Stimulated activated naive B cell treated with anti-CD40 and anti-IgM and Interleukin-4, amounts not matched to agents 10 μg/mL and 1 μg/mL and 100 μg/mL, for 72 hours (primary cell): ENCODE measurements at regions not wholly inside any gene's neighbourhood (a gene's known extent, or its start where the extent isn't known, plus 50 kb on each side); places are given as distances from the start of the nearest gene placed in this dataset.

ENCODE experiments used
- ATAC-seq, 2 donors: fragments of 150-1000 bp; cut with Tn5 transposase; replicated peaks; 2 replicates each; pipeline ENCODE4 v1.10.0; 2021; ENCODE audit warnings: moderate library complexity in 1 of 2
- DNase-seq: peaks from one replicate; pipeline ENCODE4 v3.0.0; 2021
- H3K27ac Mint-ChIP-seq: one replicate; pipeline ENCODE4 v1.8.0; 2022; ENCODE audit warnings: mild to moderate bottlenecking, mixed read lengths
- H3K27me3 Mint-ChIP-seq, 2 donors: one replicate each; pipeline ENCODE4 v1.8.0; 2022; ENCODE audit warnings: mixed read lengths in 2 of 2
- H3K36me3 Mint-ChIP-seq, 2 donors: one replicate each; pipeline ENCODE4 v1.8.0; 2022; ENCODE audit warnings: mixed read lengths in 2 of 2, mild to moderate bottlenecking in 1 of 2
- H3K4me1 Mint-ChIP-seq, 2 donors: one replicate each; pipeline ENCODE4 v1.8.0; 2022; ENCODE audit warnings: mixed read lengths in 2 of 2, mild to moderate bottlenecking in 1 of 2
- H3K4me3 Mint-ChIP-seq, 2 donors: one replicate each; pipeline ENCODE4 v1.8.0; 2022; ENCODE audit warnings: mild to moderate bottlenecking in 2 of 2, mixed read lengths in 2 of 2, moderate library complexity in 1 of 2
- H3K9me3 Mint-ChIP-seq, 2 donors: one replicate each; pipeline ENCODE4 v1.8.0; 2022; ENCODE audit warnings: mixed read lengths in 2 of 2, mild to moderate bottlenecking in 1 of 2

DNA sequence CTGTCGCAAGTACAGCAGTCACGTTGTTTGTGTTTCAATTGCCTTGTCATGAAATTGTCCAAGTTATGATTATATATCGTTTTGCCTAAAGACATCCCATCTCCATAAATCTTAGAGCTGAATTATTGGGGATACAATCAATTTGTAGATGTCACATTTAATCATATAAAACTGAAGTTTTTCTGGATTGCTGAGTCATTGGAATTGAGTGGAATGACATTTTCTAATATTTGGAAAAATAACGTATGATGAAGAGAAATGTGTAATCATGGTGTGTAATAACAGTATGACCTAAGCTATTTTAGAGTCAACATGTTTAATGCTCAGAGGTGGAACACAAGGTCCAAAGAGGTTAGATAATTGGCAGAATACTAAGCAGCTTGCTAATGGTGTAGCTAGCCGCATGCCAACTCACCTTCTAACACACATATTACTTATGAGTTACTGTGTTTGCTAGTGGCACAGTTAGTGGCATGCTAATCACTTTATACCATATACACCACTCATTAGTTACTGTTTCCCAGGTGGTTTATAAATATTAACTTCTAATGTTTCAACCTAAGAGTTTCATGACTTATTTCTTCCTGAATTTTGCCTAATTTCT lies 473.1 kb upstream of the GRAMD2B start:
- no peak for ATAC-seq

DNA sequence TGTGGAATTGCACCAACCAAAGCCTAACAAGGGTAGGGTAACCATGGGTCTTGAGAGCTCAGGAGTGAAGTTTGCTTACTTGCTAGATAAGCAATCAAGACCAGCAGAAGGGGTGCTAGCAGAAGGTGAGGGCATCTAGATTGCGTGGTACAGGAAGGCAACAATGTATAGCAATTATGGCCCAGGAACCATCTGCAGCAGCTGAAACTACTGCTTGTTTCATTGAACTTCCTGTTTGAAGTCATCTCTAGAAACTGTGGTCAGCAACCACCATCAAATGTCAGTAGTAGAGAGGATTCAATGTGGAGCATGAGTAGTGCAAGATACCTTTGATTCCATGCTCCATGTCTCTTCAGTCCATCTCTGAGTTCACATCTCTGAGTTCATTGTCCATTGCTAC lies 462.1 kb upstream of the GRAMD2B start:
- Mint-ChIP-seq H3K4me1 (peaks cover 2 to 10% of the 10 kb centered on the region in 2 donors), H3K4me3 (no peak overlapping the region), H3K27me3 (peaks cover 17 to 18% of the 10 kb centered on the region in 2 donors), H3K9me3 (no peaks in the 10 kb centered on the region), H3K36me3 (no peaks in the 10 kb centered on the region), H3K27ac (no peak overlapping the region)
- ATAC-seq, result peak; percentile 99
- peak; percentile 35 for DNase-seq

More for the DNA sequence above, 473.1 kb upstream of the GRAMD2B start:
- Mint-ChIP-seq H3K9me3 (peaks cover 4% of the 10 kb centered on the region in 2 donors), H3K27ac (no peak overlapping the region), H3K27me3 (no peaks in the 10 kb centered on the region), H3K36me3 (peaks cover 0 to 2% of the 10 kb centered on the region in 2 donors), H3K4me1 (no peaks in the 10 kb centered on the region), H3K4me3 (no peak overlapping the region)
- no peak for DNase-seq

DNA sequence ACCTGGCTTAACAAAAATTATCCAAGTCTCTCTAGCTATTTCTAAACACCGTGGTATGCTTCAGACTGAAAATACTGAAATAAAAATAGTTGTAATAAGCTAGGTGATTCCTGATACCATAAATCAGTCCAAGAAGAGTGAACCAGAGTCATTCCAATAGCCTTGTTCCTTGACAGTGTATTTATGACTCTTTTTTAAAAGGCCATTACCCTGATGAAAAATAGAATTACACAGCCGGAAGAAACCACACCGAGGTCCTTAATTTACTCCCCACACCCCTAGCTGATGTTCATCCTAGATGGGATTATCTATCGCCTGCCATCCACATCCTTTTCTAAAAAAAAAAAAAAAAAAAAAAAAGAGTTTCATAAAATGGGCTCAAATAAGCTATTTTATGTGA lies 457.6 kb upstream of the GRAMD2B start:
- no peaks in the 10 kb centered on the region for H3K36me3 Mint-ChIP-seq
- H3K4me1 Mint-ChIP-seq, result peaks cover 2 to 10% of the 10 kb centered on the region in 2 donors
- ATAC-seq, result no peak
- no peak for DNase-seq
- H3K9me3 Mint-ChIP-seq, result no peaks in the 10 kb centered on the region
- H3K4me3 Mint-ChIP-seq, result no peak overlapping the region
- no peak overlapping the region for H3K27ac Mint-ChIP-seq
- peaks cover 6 to 25% of the 10 kb centered on the region in 2 donors for H3K27me3 Mint-ChIP-seq

DNA sequence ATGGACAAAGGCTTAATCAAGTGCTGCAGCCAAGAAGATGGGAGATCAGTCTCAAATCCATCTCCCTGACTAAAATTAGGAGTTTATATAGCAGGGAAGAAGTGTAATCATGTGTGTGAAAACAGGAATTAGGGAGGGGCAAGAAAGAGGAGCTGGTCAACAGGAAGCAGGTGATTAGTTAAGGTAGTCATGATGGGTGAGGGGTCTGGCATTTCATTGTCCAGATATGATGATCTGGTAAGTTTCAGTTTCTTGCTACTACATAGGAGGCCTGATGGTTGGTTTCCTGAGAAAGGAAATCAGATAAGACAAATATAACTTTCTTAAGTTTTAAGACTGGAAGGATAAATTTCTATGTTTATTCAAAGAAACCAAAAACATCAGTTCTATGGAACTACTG lies 455.6 kb upstream of the GRAMD2B start:
- Mint-ChIP-seq H3K9me3 (no peaks in the 10 kb centered on the region), H3K27ac (no peak overlapping the region), H3K27me3 (peaks cover 6 to 26% of the 10 kb centered on the region in 2 donors), H3K4me1 (no peaks in the 10 kb centered on the region), H3K4me3 (no peak overlapping the region), H3K36me3 (no peaks in the 10 kb centered on the region)
- ATAC-seq (no peak), DNase-seq (no peak)

DNA sequence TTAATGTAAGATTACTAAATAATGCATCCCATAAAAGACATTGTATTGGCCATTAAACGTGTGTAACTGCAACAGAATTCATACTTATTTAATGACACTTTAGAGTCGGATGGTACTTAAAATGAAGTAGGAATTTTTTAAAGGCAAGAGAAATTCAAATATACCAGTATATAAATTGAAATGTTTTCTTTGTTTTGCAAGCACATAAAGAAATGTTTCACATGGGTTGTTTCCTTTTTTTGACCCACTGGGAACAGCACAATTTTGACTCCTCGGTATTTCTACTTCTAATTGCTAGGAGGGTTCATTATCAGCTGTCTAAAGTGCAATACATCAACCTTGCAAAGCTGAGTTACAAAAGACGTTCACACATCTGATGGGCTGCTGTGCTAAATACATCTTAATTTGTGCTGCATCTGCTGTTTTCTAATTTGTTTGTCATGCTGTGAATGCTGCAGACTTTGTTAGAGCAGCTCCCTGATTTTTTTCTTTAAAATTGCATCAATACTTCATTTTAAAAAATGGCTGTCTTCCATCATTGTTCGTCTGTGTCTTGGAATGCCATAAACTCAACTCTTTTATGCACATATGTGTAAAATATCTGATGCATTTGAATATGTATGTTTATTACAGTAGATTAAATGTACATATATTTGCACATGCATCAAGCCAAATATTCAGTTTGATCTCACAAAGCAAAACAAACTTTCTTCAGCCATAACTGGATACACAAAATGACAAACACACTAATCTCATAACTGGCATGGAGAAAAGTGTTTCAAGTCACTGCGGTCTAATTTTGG lies 454.0 kb upstream of the GRAMD2B start:
- no peaks in the 10 kb centered on the region for H3K36me3 Mint-ChIP-seq
- ATAC-seq (no peak), DNase-seq (no peak)
- H3K4me3 Mint-ChIP-seq, result no peak overlapping the region
- no peak overlapping the region for H3K27ac Mint-ChIP-seq
- H3K9me3 Mint-ChIP-seq, result no peaks in the 10 kb centered on the region
- H3K4me1 Mint-ChIP-seq, result no peaks in the 10 kb centered on the region
- peaks cover 6 to 31% of the 10 kb centered on the region in 2 donors for H3K27me3 Mint-ChIP-seq

DNA sequence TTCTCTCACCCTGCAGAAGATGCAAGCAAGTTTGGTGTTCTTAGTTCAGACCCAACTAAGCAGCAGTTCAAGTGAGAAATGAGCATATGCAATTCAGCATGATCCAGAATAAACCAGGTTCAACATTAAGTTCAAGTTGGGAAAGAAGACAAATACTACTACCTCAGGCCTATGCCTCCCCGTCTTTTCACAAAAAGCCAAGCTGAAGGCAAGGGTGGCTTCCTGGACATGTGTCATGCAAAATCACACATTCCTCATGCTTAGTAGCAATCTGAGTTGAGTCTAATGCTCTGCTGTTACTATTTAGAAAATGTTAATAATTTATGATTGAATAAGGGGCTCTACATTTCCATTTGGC lies 453.4 kb upstream of the GRAMD2B start:
- Mint-ChIP-seq H3K36me3 (no peaks in the 10 kb centered on the region), H3K9me3 (no peaks in the 10 kb centered on the region), H3K27me3 (peaks cover 6 to 35% of the 10 kb centered on the region in 2 donors), H3K4me3 (no peak overlapping the region), H3K27ac (no peak overlapping the region), H3K4me1 (no peaks in the 10 kb centered on the region)
- ATAC-seq (no peak), DNase-seq (no peak)

DNA sequence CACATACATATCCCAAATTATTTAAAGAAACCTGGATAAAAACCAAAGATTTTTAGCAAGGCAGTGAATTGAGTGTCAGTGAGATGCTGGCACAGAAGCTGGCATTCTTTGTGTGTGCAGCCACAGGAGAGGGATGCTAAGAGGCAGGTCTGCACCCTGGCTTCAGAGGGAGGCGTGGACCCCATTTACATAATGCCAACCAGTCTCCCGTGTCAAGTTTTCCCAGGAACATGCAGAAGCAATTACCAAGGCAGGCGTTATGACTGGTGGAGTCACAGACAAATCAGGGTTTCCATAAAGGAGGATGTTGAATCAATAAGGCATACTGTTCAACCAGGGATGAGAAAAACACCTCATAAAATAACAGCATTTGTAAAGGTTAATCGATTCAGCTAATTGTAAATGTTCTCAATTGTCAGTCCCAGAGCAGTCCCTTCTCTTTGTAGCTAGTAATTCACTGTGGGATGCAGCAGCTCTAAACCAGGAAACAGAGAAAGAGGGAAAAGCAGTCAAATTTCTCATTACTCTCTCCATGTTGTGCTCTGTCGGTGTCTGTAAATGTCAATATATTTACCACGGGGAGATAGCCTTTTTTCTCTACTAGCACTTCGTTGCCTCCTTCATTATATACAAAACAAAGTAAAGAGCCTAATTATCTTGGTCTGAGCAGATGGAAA lies 452.4 kb upstream of the GRAMD2B start:
- Mint-ChIP-seq H3K36me3 (no peaks in the 10 kb centered on the region), H3K4me3 (no peak overlapping the region), H3K9me3 (no peaks in the 10 kb centered on the region)

DNA sequence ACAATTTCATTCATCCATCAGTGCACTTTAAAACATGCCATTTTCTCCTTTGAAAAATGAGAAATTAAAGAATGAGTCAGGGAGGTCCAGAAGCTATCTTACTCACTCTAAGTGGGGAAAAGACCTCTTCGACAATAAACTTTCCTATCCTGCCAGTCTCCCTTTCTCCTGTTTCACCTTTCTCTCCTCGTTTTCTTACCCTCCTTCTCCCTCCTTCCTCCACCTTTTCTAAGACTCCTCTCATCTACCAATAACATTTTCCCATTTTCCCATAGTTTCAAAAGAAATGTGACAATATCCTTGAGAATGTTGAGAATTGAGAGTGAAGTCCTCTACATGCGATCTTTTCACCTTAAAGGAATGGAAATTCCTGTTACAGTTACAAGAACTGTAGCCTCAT lies 450.5 kb upstream of the GRAMD2B start:
- no peak overlapping the region for H3K4me3 Mint-ChIP-seq
- no peak overlapping the region for H3K27ac Mint-ChIP-seq
- no peaks in the 10 kb centered on the region for H3K4me1 Mint-ChIP-seq
- H3K9me3 Mint-ChIP-seq, result no peaks in the 10 kb centered on the region
- peaks cover 3 to 31% of the 10 kb centered on the region in 2 donors for H3K27me3 Mint-ChIP-seq
- no peaks in the 10 kb centered on the region for H3K36me3 Mint-ChIP-seq
- no peak for DNase-seq
- ATAC-seq, result no peak

More for the DNA sequence above, 452.4 kb upstream of the GRAMD2B start:
- Mint-ChIP-seq H3K4me1 (no peaks in the 10 kb centered on the region), H3K27me3 (peaks cover 6 to 37% of the 10 kb centered on the region in 2 donors), H3K27ac (no peak overlapping the region)
- DNase-seq (no peak), ATAC-seq (no peak)

DNA sequence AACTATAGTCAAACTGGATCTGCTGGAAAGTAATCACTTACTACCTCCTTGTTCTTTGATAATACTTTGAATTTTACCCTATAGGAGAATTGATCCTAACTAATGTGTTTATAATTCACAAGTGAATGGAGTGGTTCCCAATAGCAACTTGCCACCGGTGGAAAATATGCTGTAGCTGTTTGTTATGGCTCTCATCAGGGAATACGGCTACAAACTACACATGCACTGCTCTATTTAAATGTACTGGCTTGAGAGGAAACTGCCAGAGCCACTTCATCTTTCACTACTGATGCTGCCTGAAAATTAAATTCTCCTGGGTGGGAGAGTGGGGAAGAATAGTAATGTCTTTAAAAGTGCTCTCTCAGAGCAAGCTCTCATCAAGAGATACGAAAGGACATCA lies 448.5 kb upstream of the GRAMD2B start:
- Mint-ChIP-seq H3K4me1 (no peaks in the 10 kb centered on the region), H3K9me3 (no peaks in the 10 kb centered on the region), H3K27me3 (peaks cover 3 to 23% of the 10 kb centered on the region in 2 donors), H3K4me3 (no peak overlapping the region), H3K27ac (no peak overlapping the region), H3K36me3 (no peaks in the 10 kb centered on the region)
- no peak for DNase-seq
- ATAC-seq, result no peak

DNA sequence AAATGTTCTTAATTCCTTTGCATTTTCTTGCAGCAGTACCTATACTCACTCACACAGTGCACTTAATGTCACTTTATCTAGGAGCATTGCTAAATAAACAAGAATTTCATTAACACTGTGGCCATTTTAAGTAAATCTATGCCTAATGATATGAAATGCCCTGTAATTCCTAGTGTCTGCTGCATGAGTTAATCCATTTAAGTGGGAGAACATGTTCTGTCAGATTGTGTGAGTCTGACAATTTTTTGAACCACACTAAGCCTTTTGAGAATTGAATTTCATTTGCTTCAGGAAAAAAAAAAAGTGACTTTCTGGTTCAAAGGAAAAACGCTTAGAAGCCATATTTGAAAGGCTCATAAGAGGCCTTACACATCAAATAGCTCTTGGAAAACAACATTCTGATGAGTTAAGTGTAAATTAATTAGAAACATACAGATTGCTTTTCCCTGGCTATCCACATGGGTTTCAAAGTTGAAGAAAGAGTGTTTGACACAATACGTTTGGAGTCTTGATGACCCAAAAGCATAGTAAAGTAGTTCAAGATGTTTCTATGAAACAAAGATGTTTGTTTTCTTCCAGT lies 446.7 kb upstream of the GRAMD2B start:
- DNase-seq, result no peak
- ATAC-seq, result no peak
- no peaks in the 10 kb centered on the region for H3K9me3 Mint-ChIP-seq
- H3K27ac Mint-ChIP-seq, result no peak overlapping the region
- H3K4me3 Mint-ChIP-seq, result no peak overlapping the region
- peaks cover 3 to 11% of the 10 kb centered on the region in 2 donors for H3K27me3 Mint-ChIP-seq
- no peaks in the 10 kb centered on the region for H3K4me1 Mint-ChIP-seq
- no peaks in the 10 kb centered on the region for H3K36me3 Mint-ChIP-seq

DNA sequence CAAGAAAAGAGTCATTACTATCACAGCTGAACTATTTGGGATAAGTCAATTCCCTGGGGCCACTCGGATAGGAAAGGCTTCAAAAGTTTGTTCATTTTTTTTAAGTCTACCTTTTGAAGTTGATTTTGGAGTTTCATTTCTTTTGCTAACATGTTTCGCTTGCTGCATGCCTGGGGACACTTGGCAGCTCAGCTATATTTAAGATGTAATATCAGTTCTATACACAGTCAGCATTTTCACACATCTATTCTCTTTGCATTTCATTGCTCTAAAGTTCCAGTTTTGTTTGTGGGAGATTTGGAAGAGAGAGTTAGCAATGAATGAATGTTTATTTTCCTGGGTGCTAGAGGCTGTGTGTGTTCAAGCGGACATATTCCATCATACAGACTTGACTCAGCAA lies 445.2 kb upstream of the GRAMD2B start:
- no peaks in the 10 kb centered on the region for H3K36me3 Mint-ChIP-seq
- ATAC-seq, result no peak
- H3K4me3 Mint-ChIP-seq, result no peak overlapping the region
- peaks cover 0 to 6% of the 10 kb centered on the region in 2 donors for H3K27me3 Mint-ChIP-seq
- no peak for DNase-seq
- H3K27ac Mint-ChIP-seq, result no peak overlapping the region
- no peaks in the 10 kb centered on the region for H3K9me3 Mint-ChIP-seq
- H3K4me1 Mint-ChIP-seq, result no peaks in the 10 kb centered on the region

DNA sequence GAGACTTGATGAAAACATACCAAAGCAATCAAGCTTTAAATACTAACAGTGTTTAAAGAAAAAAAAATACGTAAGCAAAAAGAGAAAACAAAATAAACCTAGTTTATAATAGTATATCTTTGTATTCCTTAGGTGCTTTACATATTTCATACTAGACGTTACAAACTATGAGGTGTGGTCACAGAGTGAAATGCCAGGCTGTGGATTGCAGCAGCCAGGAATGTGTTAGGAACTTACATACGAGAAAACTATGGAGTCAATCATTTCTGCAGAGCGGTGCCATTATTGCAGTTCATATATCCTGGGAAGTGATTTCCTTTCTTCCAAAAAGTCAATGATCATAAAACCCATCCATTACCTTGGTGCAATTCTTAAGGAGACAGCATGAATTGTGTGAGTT lies 443.6 kb upstream of the GRAMD2B start:
- DNase-seq (no peak), ATAC-seq (no peak)
- H3K4me1 Mint-ChIP-seq, result no peaks in the 10 kb centered on the region
- H3K9me3 Mint-ChIP-seq, result peaks cover 0 to 3% of the 10 kb centered on the region in 2 donors
- H3K27ac Mint-ChIP-seq, result no peak overlapping the region
- peaks cover 0 to 7% of the 10 kb centered on the region in 2 donors for H3K27me3 Mint-ChIP-seq
- H3K4me3 Mint-ChIP-seq, result no peak overlapping the region
- no peaks in the 10 kb centered on the region for H3K36me3 Mint-ChIP-seq

DNA sequence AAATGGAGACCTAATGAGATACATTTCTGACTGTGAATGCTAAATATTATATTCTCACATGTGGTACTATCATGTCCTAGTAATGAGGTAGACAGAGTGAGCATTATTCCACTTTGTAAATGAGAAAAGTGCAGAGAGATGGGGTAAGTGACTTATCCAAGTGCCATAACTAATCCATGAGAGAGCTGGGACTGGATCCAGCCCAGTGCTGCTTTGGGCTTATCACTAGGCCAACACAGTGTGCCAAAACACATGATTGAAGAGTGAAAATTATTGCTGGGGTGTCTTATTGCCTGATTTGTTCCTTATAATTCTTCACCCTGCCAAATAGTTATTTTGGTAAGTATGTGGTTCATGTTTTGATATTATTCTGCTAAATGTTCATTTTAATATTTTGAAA lies 442.2 kb upstream of the GRAMD2B start:
- Mint-ChIP-seq H3K4me1 (no peaks in the 10 kb centered on the region), H3K27ac (no peak overlapping the region), H3K36me3 (no peaks in the 10 kb centered on the region), H3K9me3 (peaks cover 0 to 5% of the 10 kb centered on the region in 2 donors), H3K27me3 (peaks cover 0 to 12% of the 10 kb centered on the region in 2 donors), H3K4me3 (no peak overlapping the region)
- DNase-seq (no peak), ATAC-seq (no peak)

DNA sequence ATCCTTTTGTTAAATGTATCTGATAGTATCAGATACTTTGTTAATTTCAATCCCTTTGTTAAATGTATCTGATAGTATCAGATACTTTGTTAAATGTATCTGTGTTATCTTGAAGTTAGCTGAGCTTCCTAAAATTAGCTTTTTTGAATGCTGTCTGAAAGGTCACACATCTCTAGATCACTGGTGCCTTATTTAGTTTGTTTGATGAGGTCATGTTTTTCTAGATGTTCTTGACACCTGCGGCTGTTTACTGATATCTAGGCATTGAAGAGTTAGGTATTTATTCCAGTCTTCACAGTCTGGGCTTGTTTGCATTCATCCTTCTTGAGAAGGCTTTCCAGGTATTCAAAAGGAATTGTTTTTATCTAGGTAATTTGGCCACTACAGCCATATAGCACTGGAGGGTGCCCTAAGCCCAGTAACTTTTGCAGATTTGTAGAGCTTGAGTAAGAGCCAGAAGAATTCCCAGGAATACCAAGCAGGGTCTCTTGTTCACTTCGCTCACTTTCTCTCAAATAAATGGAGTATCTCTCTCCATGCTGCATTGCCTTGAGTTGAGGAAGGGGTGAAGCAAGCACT lies 435.4 kb upstream of the GRAMD2B start:
- Mint-ChIP-seq H3K27ac (no peak overlapping the region), H3K4me3 (no peak overlapping the region), H3K9me3 (peaks cover 0 to 5% of the 10 kb centered on the region in 2 donors), H3K4me1 (no peaks in the 10 kb centered on the region), H3K27me3 (peaks cover 12 to 31% of the 10 kb centered on the region in 2 donors), H3K36me3 (no peaks in the 10 kb centered on the region)
- ATAC-seq (no peak), DNase-seq (no peak)
